NCI-H1105 treated with DMSO at 0.1 percent for 48 hours (cell line): ENCODE measurements at regions not wholly inside any gene's neighbourhood (a gene's known extent, or its start where the extent isn't known, plus 50 kb on each side); places are given as distances from the start of the nearest gene placed in this dataset.

Experiments used
- DNase-seq: peaks from one replicate; lab custom pipeline; 2025; lab: John Stamatoyannopoulos, UW

- no peak for DNase-seq
These were observed 295.5 kb upstream of the KAZN start for GRCh38 chr1:14303011-14303410.

- no peak for DNase-seq
These were observed 294.1 kb upstream of the KAZN start for GRCh38 chr1:14304381-14304865.

DNA sequence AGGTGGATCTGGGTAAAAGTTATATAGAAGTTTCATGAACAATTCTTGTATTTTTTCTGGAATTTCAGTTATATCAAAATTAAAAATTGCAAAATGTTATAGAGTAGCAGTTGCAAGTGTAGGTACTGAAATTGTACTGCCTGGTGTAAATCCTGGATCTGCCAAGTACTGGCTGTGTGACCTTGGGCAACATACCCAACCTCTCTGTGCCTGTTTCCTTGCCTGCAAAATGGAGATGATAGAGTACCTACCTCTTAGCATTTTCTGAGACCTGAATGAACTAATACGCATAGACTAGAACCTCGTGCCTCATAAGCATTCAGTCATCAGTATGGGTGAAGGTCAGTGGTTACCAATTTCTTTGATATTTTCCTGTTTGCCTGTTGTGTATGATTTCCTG lies 290.0 kb upstream of the KAZN start:
- no peak for DNase-seq

DNA sequence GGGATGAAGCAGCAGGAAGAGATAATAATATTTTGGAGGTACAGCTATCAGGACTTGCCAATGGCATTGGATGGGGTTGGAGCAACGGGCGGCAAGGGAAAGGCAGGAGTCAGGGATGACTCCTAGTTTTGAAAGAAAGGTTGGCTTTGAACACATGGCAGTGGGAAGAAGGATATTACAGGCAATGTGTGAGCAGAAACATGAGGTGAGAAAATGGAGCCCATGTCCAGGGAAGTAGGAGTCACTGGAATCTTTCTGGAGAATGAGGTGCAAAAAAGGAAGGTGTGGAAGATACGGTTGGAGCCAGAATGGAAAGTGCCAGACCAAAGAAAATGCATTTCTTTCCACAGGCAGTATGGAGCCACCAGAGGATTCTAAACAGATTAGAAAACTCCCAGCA lies 288.5 kb upstream of the KAZN start:
- no peak for DNase-seq

DNA sequence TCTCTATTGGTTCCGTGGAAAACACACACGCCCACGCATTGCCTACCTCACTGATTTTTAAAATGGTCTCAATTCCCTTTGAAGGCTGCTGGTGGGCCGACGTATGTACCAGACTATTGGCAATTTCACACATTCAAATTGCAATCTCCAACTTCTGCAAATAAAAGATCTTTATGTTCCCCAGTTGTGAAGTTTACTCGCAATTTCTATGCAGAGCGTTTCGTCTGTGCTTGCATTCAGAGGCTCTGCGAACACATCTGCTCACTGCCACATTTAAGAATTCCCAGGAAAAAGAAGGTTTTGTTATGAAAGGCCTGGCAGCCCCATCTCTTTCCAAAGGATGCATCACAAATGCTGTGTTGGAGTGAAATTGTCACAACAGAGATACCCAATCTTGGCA lies 288.0 kb upstream of the KAZN start:
- no peak for DNase-seq

- DNase-seq, result peak; percentile 79
These were observed 284.6 kb upstream of the KAZN start for GRCh38 chr1:14313731-14314431.

DNA sequence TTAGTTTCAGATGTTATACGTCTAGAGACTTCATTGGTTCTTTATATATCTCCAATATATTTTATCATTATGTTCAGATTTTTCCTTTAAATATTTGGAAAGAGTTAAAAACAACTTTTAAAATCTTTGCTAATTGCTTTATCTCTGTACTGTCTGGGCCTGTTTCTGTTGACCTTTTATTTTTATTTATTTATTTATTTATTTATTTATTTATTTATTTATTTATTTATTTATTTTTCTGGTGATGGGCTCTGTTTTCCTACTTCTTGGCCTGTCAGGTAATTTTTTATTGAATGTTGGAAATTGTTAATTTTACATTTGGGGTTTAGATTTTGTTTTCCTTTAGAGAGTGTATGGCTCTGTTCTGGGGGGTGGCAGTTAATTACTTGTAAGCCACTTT lies 279.7 kb upstream of the KAZN start:
- no peak for DNase-seq

GRCh38 chr1:14320518-14320917 lies 278.0 kb upstream of the KAZN start:
- DNase-seq, result no peak

GRCh38 chr1:14320986-14321385 lies 277.5 kb upstream of the KAZN start:
- DNase-seq, result no peak

DNA sequence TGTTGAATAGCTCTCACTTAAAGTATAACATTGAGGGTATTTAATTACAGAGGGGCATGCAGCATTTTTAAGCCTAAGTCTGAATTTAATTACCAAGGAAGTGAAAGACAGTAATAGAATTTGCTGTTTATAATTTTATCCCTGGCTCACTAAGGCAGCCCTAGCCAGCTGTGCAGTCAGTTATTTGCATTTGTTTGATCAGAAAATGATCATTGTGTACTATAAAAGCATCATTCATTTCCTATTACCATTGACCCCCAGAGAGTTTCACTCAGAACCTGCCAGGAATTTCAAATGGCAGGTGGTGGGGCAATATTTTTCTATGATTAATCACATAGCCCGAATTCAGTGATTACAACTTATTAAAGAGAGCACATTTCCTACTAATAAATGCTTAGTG lies 277.1 kb upstream of the KAZN start:
- DNase-seq, result no peak

DNA sequence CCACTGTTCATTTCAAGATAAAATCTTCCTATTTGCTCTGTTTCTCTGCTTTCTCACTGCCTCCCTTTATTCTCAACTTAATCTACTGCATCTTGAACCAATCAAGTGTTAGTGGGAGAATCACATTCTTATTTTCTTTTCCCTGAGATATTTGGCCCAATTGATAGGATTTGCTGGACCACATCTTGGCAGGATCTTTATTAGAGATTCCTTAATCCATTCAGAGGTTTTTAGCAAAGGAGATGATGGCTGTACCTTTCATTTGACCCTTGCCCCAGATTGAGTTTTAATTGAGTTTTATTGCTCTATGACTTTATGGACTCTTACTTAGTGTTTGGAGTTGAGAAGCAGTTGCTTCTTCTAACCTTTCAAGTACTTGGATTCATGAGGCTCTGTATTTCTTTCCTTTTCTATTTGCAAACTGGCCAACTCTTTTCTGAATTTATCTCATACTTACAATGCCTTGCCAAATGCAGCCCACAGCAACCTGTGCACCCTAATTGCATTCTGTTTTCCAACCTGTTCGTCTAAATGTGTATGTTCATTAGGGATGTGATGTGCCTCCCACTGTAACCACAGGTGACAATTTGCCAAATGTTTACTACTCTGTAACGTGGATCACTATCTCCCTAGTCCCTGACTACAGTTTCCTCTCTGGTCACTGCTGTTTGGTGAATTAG lies 274.8 kb upstream of the KAZN start:
- DNase-seq, result no peak

- DNase-seq, result no peak
These were observed 274.2 kb upstream of the KAZN start for GRCh38 chr1:14324248-14324630.

GRCh38 chr1:14326857-14327256 lies 271.6 kb upstream of the KAZN start:
- no peak for DNase-seq

- no peak for DNase-seq
These were observed 269.8 kb upstream of the KAZN start for GRCh38 chr1:14328685-14329084.

- no peak for DNase-seq
These were observed 266.3 kb upstream of the KAZN start for GRCh38 chr1:14332158-14332557.

DNA sequence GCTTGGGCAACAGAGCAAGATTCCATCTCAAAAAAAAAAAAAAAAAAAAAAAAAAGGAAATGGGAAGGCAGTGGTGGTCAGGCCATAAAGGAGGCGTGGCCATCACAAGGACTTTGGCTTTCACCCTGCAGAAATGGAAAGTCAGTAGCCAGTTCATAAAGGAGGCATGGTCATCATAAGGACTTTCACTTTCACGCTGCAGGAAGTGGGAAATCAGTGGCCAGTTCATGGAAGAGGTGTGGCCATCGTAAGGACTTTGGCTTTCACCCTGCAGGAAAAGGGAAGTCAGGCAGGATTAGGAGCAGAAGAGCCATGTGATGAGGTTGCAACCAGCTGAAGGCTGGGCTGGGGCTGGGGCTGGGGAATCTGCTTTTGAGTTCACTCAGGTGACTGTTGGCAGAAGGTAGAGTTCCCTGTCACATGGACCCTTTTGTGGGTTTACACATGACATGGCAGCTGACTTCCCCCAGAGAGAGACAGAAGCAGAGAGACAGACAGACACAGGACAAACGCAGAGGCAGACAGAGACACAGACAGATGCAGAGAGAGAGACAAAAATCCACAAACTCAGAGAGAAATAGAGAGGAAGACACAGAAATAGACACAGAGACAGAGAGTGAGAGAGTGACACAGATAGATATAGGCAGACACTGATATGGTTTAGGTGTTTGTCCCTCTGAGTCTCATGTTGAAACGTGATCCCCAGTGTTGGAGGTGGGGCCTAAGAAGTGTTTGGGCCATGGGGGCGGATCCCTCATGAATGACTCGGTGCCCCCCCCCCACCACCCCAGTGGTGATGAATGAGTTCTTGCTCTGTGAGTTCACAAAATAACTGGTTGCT lies 263.9 kb upstream of the KAZN start:
- no peak for DNase-seq

GRCh38 chr1:14338509-14338908 lies 260.0 kb upstream of the KAZN start:
- DNase-seq, result no peak

DNA sequence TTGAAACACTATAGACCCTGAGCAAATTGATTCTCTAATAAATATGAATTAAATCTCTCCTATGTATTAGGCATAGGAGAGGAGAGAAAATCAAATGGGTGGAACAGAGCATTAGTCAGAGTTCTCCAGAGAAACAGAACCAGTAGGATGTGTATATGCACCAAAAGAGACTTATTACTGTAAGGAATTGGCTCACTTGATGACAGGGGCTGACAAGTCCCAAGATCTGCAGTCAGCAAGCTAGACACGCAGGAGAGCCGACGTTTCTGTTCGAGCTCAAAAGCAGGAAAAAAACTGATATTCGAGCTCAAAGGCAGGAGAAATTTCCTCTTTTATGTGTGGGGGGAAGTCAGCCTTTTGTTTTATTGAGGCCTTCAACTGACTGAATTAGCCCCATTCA lies 259.2 kb upstream of the KAZN start:
- DNase-seq, result no peak

DNA sequence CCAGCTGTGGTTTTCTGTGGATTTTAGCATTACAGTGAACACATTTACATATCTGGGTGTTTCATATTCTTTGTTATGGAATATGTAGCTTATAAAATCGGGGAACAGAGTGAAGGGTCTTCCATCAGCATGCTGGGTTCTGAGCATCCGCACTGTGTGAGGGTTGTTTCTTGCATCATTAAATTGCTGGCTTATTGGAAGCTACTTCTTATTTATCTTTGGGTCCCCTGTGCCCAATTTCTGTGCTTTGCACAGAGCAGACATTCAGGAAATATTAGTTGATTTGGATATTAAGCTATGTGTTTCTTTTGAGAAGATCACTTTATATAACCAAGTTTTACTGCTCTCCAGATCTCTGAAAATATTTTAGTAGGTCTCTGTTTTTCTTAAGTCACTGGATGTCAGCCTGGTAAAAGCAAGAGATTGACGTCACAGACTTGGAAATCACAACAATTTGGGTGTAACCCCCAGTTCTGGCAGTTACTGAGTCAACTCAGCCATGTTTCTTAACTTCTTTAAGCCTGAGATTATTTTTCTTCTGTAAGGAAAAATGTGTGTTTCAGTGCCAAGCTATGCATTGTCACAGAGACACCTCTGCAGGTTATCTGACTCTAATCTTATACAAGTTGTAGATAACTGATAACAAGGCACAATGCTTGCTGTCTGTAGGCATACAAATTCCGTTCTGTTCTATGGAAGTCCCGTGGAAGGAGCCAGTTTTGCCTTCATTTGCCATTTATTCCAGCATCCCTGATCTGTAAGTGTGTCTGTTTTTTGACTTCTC lies 258.3 kb upstream of the KAZN start:
- no peak for DNase-seq

DNA sequence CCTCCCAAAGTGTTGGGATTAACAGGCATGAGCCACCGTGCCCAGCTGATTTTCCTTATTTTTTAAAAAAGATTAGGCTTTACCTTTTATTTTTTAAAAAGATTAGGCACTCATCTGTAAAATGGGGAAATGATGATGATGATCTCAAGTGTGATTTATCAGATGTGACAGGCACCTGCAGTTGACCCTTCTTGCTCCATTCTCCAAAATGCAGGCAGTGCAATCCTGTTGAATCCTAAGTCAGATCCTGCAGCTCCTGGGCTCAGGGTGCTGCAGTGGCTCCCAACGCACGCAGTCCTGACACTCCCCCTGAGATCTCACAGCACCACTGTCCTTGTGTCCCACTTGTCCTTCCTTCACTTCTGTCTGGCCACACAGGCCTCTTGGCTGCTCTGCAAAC lies 257.3 kb upstream of the KAZN start:
- DNase-seq, result no peak

DNA sequence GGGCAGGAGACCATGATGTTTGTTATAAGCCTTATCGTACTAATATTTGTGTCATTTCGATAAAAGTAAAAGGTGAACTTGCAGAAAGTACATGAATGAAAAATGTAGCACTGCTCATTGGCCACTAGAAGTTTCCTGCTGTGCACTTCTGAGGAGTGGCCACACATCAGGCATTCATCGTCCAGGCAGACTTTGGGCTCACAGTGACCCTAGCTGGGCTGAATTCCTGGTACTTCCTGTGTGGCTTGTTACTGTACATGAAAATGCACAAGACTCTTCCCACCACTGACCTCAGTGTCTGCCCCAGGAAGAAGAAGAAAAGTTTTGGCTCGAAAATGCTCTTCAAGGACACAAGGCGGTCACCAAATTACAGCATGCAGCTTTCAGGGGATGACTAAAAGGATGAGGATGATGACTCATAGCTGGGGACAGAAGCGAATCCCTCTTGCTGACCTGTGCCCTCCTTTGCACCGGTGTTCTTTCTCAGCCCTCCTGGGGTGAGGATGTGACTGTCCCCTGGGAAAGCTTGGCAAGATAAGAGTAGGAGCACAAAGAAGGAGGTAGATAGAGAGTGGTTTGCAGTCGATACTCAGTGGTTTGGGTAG lies 252.4 kb upstream of the KAZN start:
- DNase-seq, result no peak

DNA sequence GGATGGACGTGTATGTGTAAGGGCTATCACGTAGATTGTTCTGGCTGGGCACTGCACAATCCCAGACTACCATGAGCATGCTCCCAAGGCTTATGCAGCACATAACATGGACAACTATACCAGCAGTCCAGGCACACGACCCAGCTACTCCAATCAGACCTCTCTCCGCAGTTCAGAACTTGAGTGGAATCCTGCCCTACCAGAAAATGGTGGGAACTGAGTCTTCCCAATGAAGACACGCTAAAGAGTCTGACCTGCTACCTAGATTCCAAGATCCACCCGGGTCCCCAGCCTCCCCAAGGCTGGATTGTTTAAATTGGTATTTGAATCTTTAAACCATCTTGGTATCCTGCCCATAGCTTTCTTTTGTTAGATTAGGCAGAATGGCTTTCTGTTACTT lies 251.3 kb upstream of the KAZN start:
- DNase-seq, result no peak
